Neural progenitor cell (in vitro differentiated cells): ENCODE measurements at regions not wholly inside any gene's neighbourhood (a gene's known extent, or its start where the extent isn't known, plus 50 kb on each side); places are given as distances from the start of the nearest gene placed in this dataset.

Experiments used
- EZH2 ChIP-seq: fragments of 200-600 bp; sonication (generic); IDR thresholded peaks from 2 replicates; pipeline ENCODE4 v1.6.1; 2017; ENCODE audit warnings: antibody characterized with exemption, mild to moderate bottlenecking, moderate library complexity
- EZH2phosphoT487 ChIP-seq: fragments of 200-600 bp; sonication (generic); IDR thresholded peaks from 2 replicates; pipeline ENCODE4 v1.6.1; 2017; ENCODE audit warnings: antibody characterized with exemption
- TF ChIP-seq, protein P1 (sequence below): fragments of 200-600 bp; sonication (generic); IDR thresholded peaks from 2 replicates; pipeline ENCODE4 v1.5.1; 2017; ENCODE audit warnings: antibody characterized with exemption, mild to moderate bottlenecking

GRCh38 chr9:75410405-75410804, 322.1 kb downstream of the OSTF1 start:
- TF ChIP-seq EZH2: no peak
- TF ChIP-seq, protein P1, sequence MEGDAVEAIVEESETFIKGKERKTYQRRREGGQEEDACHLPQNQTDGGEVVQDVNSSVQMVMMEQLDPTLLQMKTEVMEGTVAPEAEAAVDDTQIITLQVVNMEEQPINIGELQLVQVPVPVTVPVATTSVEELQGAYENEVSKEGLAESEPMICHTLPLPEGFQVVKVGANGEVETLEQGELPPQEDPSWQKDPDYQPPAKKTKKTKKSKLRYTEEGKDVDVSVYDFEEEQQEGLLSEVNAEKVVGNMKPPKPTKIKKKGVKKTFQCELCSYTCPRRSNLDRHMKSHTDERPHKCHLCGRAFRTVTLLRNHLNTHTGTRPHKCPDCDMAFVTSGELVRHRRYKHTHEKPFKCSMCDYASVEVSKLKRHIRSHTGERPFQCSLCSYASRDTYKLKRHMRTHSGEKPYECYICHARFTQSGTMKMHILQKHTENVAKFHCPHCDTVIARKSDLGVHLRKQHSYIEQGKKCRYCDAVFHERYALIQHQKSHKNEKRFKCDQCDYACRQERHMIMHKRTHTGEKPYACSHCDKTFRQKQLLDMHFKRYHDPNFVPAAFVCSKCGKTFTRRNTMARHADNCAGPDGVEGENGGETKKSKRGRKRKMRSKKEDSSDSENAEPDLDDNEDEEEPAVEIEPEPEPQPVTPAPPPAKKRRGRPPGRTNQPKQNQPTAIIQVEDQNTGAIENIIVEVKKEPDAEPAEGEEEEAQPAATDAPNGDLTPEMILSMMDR: no peak
- TF ChIP-seq EZH2phosphoT487: no peak
